Breast epithelium (tissue), 3 donors: ENCODE measurements at regions not wholly inside any gene's neighbourhood (a gene's known extent, or its start where the extent isn't known, plus 50 kb on each side); places are given as distances from the start of the nearest gene placed in this dataset.

Experiments used
- POLR2A ChIP-seq: fragments of 450-650 bp; IDR thresholded peaks from one replicate; pipeline ENCODE4 v1.6.1; 2016; ENCODE audit warnings: antibody characterized with exemption, mild to moderate bottlenecking, moderate library complexity
- TF ChIP-seq, protein P1 (sequence below), 3 donors: fragments of 450-650 bp; IDR thresholded peaks; one replicate each; pipeline ENCODE4 v1.5.1; 2016 to 2017; ENCODE audit warnings: antibody characterized with exemption in 3 of 3, mild to moderate bottlenecking in 3 of 3, moderate library complexity in 3 of 3

DNA sequence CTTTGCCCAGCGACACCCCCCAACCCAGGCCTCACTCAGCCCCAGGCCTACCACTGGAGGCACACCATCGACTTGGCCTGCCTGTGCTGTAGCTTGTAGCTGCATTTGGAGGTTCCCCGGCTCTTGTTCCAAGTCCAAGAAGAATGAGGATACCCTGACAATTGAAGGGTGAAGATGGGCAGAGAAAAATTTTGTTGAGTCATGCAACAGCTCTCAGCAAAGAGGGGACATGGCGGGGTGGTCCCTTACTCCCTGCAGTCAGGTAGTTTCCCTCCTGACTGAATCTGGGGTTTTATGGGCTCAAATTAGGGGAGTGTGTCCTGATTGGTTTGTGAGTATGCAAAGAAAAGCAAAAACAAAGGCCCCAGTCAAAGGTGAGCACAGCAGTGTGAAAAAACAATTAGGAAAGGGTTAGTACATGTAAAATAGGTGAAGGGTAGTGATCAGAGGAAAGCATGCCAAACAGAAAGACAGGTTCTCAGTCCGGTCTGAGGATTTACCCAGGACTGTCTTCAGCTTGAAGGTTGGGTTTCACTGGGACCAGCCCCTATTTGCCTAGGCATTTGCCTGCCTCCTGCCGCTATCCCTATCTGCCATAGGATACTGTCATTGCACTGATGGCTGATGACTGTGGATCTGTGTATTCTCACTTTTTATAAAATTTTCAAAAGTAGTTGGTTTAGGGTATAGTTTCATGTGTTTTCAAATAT is 316.4 kb upstream of the RND3 start:
- no peak for TF ChIP-seq POLR2A
- TF ChIP-seq, protein P1, sequence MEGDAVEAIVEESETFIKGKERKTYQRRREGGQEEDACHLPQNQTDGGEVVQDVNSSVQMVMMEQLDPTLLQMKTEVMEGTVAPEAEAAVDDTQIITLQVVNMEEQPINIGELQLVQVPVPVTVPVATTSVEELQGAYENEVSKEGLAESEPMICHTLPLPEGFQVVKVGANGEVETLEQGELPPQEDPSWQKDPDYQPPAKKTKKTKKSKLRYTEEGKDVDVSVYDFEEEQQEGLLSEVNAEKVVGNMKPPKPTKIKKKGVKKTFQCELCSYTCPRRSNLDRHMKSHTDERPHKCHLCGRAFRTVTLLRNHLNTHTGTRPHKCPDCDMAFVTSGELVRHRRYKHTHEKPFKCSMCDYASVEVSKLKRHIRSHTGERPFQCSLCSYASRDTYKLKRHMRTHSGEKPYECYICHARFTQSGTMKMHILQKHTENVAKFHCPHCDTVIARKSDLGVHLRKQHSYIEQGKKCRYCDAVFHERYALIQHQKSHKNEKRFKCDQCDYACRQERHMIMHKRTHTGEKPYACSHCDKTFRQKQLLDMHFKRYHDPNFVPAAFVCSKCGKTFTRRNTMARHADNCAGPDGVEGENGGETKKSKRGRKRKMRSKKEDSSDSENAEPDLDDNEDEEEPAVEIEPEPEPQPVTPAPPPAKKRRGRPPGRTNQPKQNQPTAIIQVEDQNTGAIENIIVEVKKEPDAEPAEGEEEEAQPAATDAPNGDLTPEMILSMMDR (IDR thresholded peaks at IDR 0.05) = no peak
